ENCODE measurements at regions not wholly inside any gene's neighbourhood (a gene's known extent, or its start where the extent isn't known, plus 50 kb on each side); places are given as distances from the start of the nearest gene placed in this dataset.
"Not testable (repeated sequence)": the region's sequence is repeated elsewhere in the genome, so short reads cannot be mapped to it uniquely, and the experiment has no call there.

DNA sequence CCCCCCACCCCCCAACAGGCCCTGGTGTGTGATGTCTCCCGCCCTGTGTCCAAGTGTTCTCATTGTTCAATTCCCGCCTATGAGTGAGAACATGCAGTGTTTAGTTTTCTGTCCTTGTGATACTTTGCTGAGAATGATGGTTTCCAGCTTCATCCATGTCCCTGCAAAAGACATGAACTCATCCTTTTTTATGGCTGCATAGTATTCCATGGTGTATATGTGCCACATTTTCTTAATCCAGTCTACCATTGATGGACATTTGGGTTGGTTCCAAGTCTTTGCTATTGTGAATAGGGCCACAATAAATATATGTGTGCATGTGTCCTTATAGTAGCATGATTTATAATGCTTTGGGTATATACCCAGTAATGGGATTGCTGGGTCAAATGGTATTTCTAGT, 54.0 kb downstream of the ZCCHC13 start:
- DNase-seq (ENCODE audit: low read depth), result not testable (repeated sequence)

DNA sequence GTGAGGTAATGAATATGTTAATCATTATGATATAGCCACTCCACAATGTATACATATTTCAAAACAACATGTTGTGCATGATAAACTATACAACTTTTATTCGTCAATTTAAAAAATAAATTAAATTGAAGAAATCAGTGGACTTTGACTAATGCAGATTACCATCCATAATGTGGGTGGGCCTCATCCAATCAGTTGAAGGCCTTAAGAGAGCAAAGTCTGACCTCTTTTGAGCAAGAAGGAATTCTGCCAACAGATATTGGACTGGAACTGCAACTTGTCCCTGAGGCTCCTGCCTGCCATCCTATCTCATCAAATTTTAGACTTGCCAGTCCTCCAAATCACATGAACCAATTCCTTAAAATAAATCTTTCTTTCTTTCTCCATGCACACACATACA, 57.4 kb upstream of the SLC16A2 start:
- no peak for DNase-seq (ENCODE audit: low read depth)

DNA sequence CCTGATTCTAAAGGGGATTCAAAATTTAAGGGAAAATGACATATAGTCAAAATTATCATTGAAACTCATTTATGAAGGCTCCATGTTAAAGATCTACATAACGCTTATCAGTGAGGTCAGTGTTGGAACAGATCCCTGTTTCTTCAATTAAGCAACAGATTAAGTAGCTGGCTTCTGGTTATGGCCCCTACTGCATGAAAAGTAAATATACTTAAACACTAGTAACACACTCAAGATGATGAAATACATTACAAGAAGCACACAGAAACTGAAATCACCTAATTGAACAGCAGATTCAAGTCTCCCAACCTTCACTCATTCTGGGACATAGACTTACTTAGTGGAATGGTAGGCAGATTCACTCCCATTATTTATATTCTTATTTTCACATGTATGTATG, 51.6 kb upstream of the SLC16A2 start:
- DNase-seq (ENCODE audit: low read depth), result no peak

DNA sequence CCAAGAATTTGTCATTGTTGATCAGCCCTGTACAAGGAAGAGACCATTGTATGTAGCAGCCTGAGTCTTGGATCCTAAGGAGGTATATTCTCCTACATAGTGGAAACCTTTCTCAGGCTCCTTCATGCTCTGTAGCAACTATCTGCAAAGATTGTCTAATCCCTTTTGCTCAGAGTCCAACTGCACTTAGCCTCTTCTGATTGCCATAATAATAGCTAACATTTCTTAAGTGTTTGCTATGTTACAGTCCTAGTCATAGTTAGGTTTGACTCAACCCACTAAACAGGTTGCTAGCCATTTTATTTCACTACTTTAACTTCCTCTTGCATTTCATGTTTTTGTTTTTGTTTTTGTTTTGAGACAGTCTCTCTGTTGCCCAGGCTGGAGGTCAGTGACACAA, 50.8 kb upstream of the SLC16A2 start:
- no peak for DNase-seq (ENCODE audit: low read depth)

DNA sequence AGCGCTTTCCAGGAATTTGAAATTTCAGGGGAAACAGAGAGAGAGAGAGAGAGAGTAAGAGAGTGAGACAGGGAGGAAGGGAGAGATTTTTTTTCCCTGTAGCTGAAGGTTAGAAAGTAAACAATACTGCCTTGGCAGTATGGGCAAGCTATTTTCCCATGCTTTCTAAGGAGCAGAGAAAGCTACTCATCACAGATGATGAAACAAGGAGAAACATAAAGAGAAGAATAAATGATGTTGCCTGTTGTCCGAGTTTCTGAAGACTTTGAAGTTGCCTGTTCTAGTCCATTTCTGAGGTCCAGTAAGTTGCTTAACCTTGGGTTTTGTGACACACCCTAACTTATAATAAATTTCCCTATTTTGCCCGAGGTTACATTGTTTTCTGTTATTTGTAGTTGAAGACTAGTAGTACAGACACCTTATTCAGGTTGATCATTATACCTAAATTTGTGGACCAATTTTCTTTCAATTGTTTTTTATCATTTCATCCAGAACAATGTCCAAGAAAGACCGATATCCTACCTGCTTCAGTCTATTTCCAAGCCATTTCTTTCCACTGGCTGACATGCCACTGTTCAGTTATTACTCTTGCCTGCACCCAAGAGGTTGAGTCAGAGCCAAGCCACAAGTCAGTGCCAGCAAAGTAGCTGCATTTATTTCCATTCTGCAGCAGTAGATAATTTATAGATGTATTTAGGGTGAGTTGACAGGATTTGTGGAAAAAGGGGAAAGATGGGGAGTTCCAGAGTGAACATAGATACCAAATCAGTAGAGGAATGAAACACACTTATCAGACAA, 49.7 kb upstream of the SLC16A2 start:
- DNase-seq (ENCODE audit: low read depth), result peak; percentile 7

All from EH (cell line).